ENCODE measurements at regions not wholly inside any gene's neighbourhood (a gene's known extent, or its start where the extent isn't known, plus 50 kb on each side); places are given as distances from the start of the nearest gene placed in this dataset.

- Histone ChIP-seq H3K9me3 (ENCODE audit: low read depth) (no peaks in the 10 kb centered on the region), H3K27me3 (replicated peaks; ENCODE audit: insufficient read depth) (no peaks in the 10 kb centered on the region), H3K27ac (no peak overlapping the region), H3K4me2 (ENCODE audit: unreplicated experiment) (no peak overlapping the region), H3K4me3 (no peak overlapping the region), H2AFZ (no peak overlapping the region), H4K20me1 (ENCODE audit: insufficient read depth) (no peaks in the 10 kb centered on the region), H3F3A (ENCODE audit: insufficient read depth) (no peaks in the 10 kb centered on the region), H3K9ac (no peak overlapping the region), H3K79me2 (ENCODE audit: insufficient read depth) (no peaks in the 10 kb centered on the region), H3K36me3 (ENCODE audit: low read depth) (no peaks in the 10 kb centered on the region), H3K9me2 (ENCODE audit: insufficient read depth) (no peaks in the 10 kb centered on the region), H3K4me1 (ENCODE audit: insufficient read depth) (no peaks in the 10 kb centered on the region)
- no peak for DNase-seq
- in situ Hi-C loops (cut with MboI) = no loop called here
- no peak for TF ChIP-seq EZH2 (IDR thresholded peaks at IDR 0.05; ENCODE audit: insufficient read depth, poor library complexity, severe bottlenecking)
Measured at GRCh38 chr3:117932441-117932840, 1102.2 kb downstream of the IGSF11 start.

- TF ChIP-seq EZH2phosphoT487 (IDR thresholded peaks at IDR 0.05; ENCODE audit: insufficient read depth, low read depth) (no peak), EZH2 (IDR thresholded peaks at IDR 0.05; ENCODE audit: insufficient read depth, poor library complexity, severe bottlenecking) (no peak)
- Histone ChIP-seq H4K20me1 (ENCODE audit: insufficient read depth) (no peaks in the 10 kb centered on the region; the same call in 1 of the 2 replicates), H3K9me3 (ENCODE audit: low read depth) (no peaks in the 10 kb centered on the region), H3K4me1 (ENCODE audit: insufficient read depth) (no peaks in the 10 kb centered on the region), H3K9ac (no peak overlapping the region), H3K36me3 (ENCODE audit: low read depth) (no peaks in the 10 kb centered on the region), H3F3A (ENCODE audit: insufficient read depth) (no peaks in the 10 kb centered on the region), H2AFZ (no peak overlapping the region), H3K27ac (no peak overlapping the region), H3K9me2 (ENCODE audit: insufficient read depth) (no peaks in the 10 kb centered on the region), H3K27me3 (replicated peaks; ENCODE audit: insufficient read depth) (no peaks in the 10 kb centered on the region), H3K4me3 (no peak overlapping the region), H3K79me2 (ENCODE audit: insufficient read depth) (no peaks in the 10 kb centered on the region), H3K4me2 (ENCODE audit: unreplicated experiment) (no peak overlapping the region)
- 75 to 79% methylated on average over 4 of the region's 4 CpGs for WGBS, 2 experiments (ENCODE audit: low coverage in 1 of 2, low lambda C conversion rate in 2 of 2, missing lambda C conversion rate in 2 of 2)
- no peak for DNase-seq
- in situ Hi-C loops (cut with MboI) = no loop called here
Measured at GRCh38 chr3:117936159-117936558, 1098.5 kb downstream of the IGSF11 start.

- no peak for TF ChIP-seq EZH2phosphoT487 (IDR thresholded peaks at IDR 0.05; ENCODE audit: insufficient read depth, low read depth)
- no peak for TF ChIP-seq EZH2 (IDR thresholded peaks at IDR 0.05; ENCODE audit: insufficient read depth, poor library complexity, severe bottlenecking)
Measured at GRCh38 chr3:117938974-117939373, 1095.7 kb downstream of the IGSF11 start.

GRCh38 chr3:117939425-117940027 is 1095.1 kb downstream of the IGSF11 start:
- Histone ChIP-seq H3K9me3 (ENCODE audit: low read depth) (no peaks in the 10 kb centered on the region), H3F3A (ENCODE audit: insufficient read depth) (no peaks in the 10 kb centered on the region), H4K20me1 (ENCODE audit: insufficient read depth) (no peaks in the 10 kb centered on the region; the same call in 1 of the 2 replicates), H3K27me3 (replicated peaks; ENCODE audit: insufficient read depth) (no peaks in the 10 kb centered on the region), H3K36me3 (ENCODE audit: low read depth) (no peaks in the 10 kb centered on the region), H3K79me2 (ENCODE audit: insufficient read depth) (no peaks in the 10 kb centered on the region), H2AFZ (no peak overlapping the region), H3K4me3 (no peak overlapping the region), H3K4me1 (ENCODE audit: insufficient read depth) (no peaks in the 10 kb centered on the region), H3K9me2 (ENCODE audit: insufficient read depth) (peaks cover 3% of the 10 kb centered on the region; the same call in 1 of the 2 replicates), H3K4me2 (ENCODE audit: unreplicated experiment) (no peak overlapping the region), H3K9ac (no peak overlapping the region), H3K27ac (no peak overlapping the region)
- no peak for DNase-seq
- no peak for TF ChIP-seq EZH2phosphoT487 (IDR thresholded peaks at IDR 0.05; ENCODE audit: insufficient read depth, low read depth)
- TF ChIP-seq EZH2 (IDR thresholded peaks at IDR 0.05; ENCODE audit: insufficient read depth, poor library complexity, severe bottlenecking) = no peak
- WGBS, 2 experiments (ENCODE audit: low coverage in 1 of 2, low lambda C conversion rate in 2 of 2, missing lambda C conversion rate in 2 of 2) = 82 to 92% methylated on average over 1 of the region's 1 CpG
- in situ Hi-C loops (cut with MboI) = no loop called here

More at GRCh38 chr3:117938974-117939373, 1095.7 kb downstream of the IGSF11 start:
- no peak for DNase-seq
- H3K79me2 ChIP-seq (ENCODE audit: insufficient read depth) = no peaks in the 10 kb centered on the region
- no peaks in the 10 kb centered on the region for H3K27me3 ChIP-seq (replicated peaks; ENCODE audit: insufficient read depth)
- no peaks in the 10 kb centered on the region for H3K4me1 ChIP-seq (ENCODE audit: insufficient read depth)
- H3K9ac ChIP-seq = no peak overlapping the region
- in situ Hi-C loops (cut with MboI) = no loop called here
- no peaks in the 10 kb centered on the region for H3K9me3 ChIP-seq (ENCODE audit: low read depth)
- no peak overlapping the region for H2AFZ ChIP-seq
- no peak overlapping the region for H3K4me3 ChIP-seq
- peaks cover 3% of the 10 kb centered on the region; the same call in 1 of the 2 replicates for H3K9me2 ChIP-seq (ENCODE audit: insufficient read depth)
- H4K20me1 ChIP-seq (ENCODE audit: insufficient read depth) = no peaks in the 10 kb centered on the region; the same call in 1 of the 2 replicates
- H3K27ac ChIP-seq = no peak overlapping the region
- no peaks in the 10 kb centered on the region for H3K36me3 ChIP-seq (ENCODE audit: low read depth)
- H3F3A ChIP-seq (ENCODE audit: insufficient read depth) = no peaks in the 10 kb centered on the region
- 46 to 52% methylated on average over 2 of the region's 2 CpGs for WGBS, 2 experiments (ENCODE audit: low coverage in 1 of 2, low lambda C conversion rate in 2 of 2, missing lambda C conversion rate in 2 of 2)
- no peak overlapping the region for H3K4me2 ChIP-seq (ENCODE audit: unreplicated experiment)

- Histone ChIP-seq H3F3A (ENCODE audit: insufficient read depth) (no peaks in the 10 kb centered on the region), H3K4me1 (ENCODE audit: insufficient read depth) (no peaks in the 10 kb centered on the region), H3K9me2 (ENCODE audit: insufficient read depth) (peaks cover 3% of the 10 kb centered on the region; the same call in 1 of the 2 replicates), H3K9ac (no peak overlapping the region), H3K36me3 (ENCODE audit: low read depth) (no peaks in the 10 kb centered on the region), H2AFZ (no peak overlapping the region), H3K27ac (no peak overlapping the region), H4K20me1 (ENCODE audit: insufficient read depth) (no peaks in the 10 kb centered on the region; the same call in 1 of the 2 replicates), H3K79me2 (ENCODE audit: insufficient read depth) (no peaks in the 10 kb centered on the region), H3K27me3 (replicated peaks; ENCODE audit: insufficient read depth) (no peaks in the 10 kb centered on the region), H3K4me3 (no peak overlapping the region), H3K9me3 (ENCODE audit: low read depth) (no peaks in the 10 kb centered on the region), H3K4me2 (ENCODE audit: unreplicated experiment) (no peak overlapping the region)
- TF ChIP-seq EZH2phosphoT487 (IDR thresholded peaks at IDR 0.05; ENCODE audit: insufficient read depth, low read depth) (no peak), EZH2 (IDR thresholded peaks at IDR 0.05; ENCODE audit: insufficient read depth, poor library complexity, severe bottlenecking) (no peak)
- no peak for DNase-seq
- in situ Hi-C loops (cut with MboI) = no loop called here
Measured at GRCh38 chr3:117941015-117941414, 1093.6 kb downstream of the IGSF11 start.

All from GM23248 (cell line).